ENCODE measurements at regions not wholly inside any gene's neighbourhood (a gene's known extent, or its start where the extent isn't known, plus 50 kb on each side); places are given as distances from the start of the nearest gene placed in this dataset.

DNA sequence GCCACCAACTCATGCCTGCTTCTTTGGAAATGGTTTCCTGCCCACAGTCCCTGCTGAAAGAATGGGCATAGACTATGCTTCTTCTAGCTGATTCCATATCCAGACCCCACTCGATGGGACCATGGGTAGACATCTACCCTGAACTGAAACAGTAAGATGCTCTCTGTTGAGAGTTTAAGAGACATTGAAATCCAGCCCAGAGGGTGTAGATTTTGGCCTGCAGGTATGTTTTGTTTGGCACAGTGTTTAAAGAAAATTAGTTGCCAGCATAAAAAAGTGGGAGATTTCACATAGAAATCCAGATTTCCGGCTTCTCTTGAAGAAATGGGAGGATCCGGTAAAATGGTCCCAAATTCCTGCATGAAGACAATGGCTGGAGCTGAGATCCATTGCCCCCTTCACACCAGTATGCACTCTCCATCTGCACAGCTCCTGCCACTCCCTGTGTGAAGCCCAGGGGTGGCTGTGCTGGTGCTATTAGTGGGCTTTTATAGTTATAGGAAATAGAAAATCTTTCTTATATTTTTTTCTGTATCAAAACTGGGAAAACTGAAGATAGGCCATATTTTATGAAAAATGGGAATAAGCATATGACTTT is 218.1 kb downstream of the PTEN start:
- H3K36me3 Mint-ChIP-seq, result no peaks in the 10 kb centered on the region
- no peak for TF ChIP-seq EZH2 (IDR thresholded peaks at IDR 0.05)
- TF ChIP-seq, protein P1, sequence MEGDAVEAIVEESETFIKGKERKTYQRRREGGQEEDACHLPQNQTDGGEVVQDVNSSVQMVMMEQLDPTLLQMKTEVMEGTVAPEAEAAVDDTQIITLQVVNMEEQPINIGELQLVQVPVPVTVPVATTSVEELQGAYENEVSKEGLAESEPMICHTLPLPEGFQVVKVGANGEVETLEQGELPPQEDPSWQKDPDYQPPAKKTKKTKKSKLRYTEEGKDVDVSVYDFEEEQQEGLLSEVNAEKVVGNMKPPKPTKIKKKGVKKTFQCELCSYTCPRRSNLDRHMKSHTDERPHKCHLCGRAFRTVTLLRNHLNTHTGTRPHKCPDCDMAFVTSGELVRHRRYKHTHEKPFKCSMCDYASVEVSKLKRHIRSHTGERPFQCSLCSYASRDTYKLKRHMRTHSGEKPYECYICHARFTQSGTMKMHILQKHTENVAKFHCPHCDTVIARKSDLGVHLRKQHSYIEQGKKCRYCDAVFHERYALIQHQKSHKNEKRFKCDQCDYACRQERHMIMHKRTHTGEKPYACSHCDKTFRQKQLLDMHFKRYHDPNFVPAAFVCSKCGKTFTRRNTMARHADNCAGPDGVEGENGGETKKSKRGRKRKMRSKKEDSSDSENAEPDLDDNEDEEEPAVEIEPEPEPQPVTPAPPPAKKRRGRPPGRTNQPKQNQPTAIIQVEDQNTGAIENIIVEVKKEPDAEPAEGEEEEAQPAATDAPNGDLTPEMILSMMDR (IDR thresholded peaks at IDR 0.05), result no peak
- TF ChIP-seq EZH2phosphoT487 (IDR thresholded peaks at IDR 0.05), result no peak
- H3K4me3 Mint-ChIP-seq, result no peak overlapping the region
- H3K4me1 Mint-ChIP-seq, result peaks cover 4% of the 10 kb centered on the region
- no peak overlapping the region for H2AFZ ChIP-seq (replicated peaks)
- no peaks in the 10 kb centered on the region for H4K20me1 ChIP-seq (ENCODE audit: low read depth)
- H3K9me3 ChIP-seq (ENCODE audit: low read depth), result no peaks in the 10 kb centered on the region
- DNase-seq (ENCODE audit: low spot score), result no peak
- no peaks in the 10 kb centered on the region for H3K9me3 Mint-ChIP-seq
- H3F3A ChIP-seq (ENCODE audit: low read depth), result no peaks in the 10 kb centered on the region
- no peak overlapping the region for H3K4me3 ChIP-seq
- no peak overlapping the region for H3K27ac ChIP-seq
- no peaks in the 10 kb centered on the region for H3K79me2 ChIP-seq (ENCODE audit: low read depth)
- no peaks in the 10 kb centered on the region for H3K36me3 ChIP-seq
- H3K27me3 Mint-ChIP-seq (ENCODE audit: insufficient read depth, low read depth), result peaks cover 5% of the 10 kb centered on the region
- H3K27me3 ChIP-seq, result no peaks in the 10 kb centered on the region
- no peak overlapping the region for H3K27ac Mint-ChIP-seq
- H3K9ac ChIP-seq, result no peak overlapping the region
- no peak overlapping the region for H3K4me2 ChIP-seq
- H3K4me1 ChIP-seq, result peaks cover 12% of the 10 kb centered on the region

DNA sequence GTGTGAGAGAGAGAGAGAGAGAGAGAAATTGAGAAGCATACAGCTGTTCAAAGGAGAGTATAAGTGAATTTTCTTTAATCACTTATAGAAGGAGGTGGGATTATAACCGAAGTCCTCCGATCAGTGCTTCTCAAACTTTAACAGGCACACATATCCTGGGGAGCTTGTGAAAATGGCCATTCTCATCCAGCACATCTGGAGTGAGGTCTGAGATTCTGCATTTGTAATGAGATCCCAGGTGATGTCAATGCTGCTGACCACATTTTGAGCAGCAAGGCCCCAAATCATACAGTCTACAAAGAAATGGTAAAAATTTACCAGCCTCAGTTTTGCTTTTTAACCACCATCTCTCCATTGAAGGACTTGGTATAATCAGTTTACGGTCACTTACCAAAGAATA is 219.0 kb downstream of the PTEN start:
- H3K4me3 ChIP-seq, result no peak overlapping the region
- no peaks in the 10 kb centered on the region for H3K79me2 ChIP-seq (ENCODE audit: low read depth)
- TF ChIP-seq, protein P1 (IDR thresholded peaks at IDR 0.05), result no peak
- TF ChIP-seq EZH2 (IDR thresholded peaks at IDR 0.05) (no peak), EZH2phosphoT487 (IDR thresholded peaks at IDR 0.05) (no peak)
- H3K9me3 ChIP-seq (ENCODE audit: low read depth), result no peaks in the 10 kb centered on the region
- H3F3A ChIP-seq (ENCODE audit: low read depth), result no peaks in the 10 kb centered on the region
- Mint-ChIP-seq H3K36me3 (no peaks in the 10 kb centered on the region), H3K9me3 (no peaks in the 10 kb centered on the region), H3K27me3 (ENCODE audit: insufficient read depth, low read depth) (peaks cover 4% of the 10 kb centered on the region), H3K27ac (no peak overlapping the region), H3K4me1 (peaks cover 4% of the 10 kb centered on the region), H3K4me3 (no peak overlapping the region)
- DNase-seq (ENCODE audit: low spot score), result no peak
- H3K4me1 ChIP-seq, result peaks cover 12% of the 10 kb centered on the region
- no peak overlapping the region for H3K4me2 ChIP-seq
- no peaks in the 10 kb centered on the region for H4K20me1 ChIP-seq (ENCODE audit: low read depth)
- H3K27ac ChIP-seq, result no peak overlapping the region
- no peak overlapping the region for H2AFZ ChIP-seq (replicated peaks)
- no peak overlapping the region for H3K9ac ChIP-seq
- H3K36me3 ChIP-seq, result no peaks in the 10 kb centered on the region
- no peaks in the 10 kb centered on the region for H3K27me3 ChIP-seq

DNA sequence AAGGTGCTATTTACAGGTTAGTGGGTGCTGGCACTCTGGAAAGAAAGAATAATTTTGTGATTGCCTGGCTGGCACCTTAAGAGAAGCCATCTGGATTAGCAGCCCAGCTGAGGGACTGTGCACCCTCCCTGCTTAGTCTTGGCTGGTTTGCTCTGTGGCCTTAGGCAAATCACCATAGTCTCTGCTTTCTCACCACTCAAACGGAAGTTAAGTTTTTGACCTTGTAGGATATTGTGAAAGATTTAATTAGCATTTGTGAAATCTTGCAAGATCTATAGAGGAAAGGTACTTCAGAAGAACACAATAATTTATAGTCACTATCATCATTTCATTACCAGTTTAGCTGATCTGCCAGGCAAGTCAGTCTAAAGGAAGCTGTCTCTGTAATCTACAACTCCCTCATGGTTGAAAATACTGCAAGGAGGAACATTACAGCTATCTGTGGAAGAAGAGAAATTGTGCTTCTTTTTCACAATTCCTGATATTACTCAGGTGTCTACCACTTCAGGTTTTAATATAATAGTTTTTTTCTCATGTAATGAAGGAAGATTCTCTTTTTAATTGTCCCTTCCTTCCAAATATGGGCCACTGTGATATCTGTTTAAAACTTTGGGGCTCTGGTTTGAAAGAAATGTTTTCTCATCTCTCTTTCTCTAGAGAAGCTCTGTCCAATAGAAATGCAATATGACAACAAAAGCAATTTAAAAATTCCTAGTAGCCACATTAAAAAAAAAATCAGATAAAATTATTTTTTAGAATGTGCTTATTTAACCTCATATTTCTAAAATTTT is 219.6 kb downstream of the PTEN start:
- Histone ChIP-seq H3K4me1 (peaks cover 12% of the 10 kb centered on the region), H3K27ac (no peak overlapping the region), H3K36me3 (no peaks in the 10 kb centered on the region), H2AFZ (replicated peaks) (no peak overlapping the region), H3F3A (ENCODE audit: low read depth) (no peaks in the 10 kb centered on the region), H4K20me1 (ENCODE audit: low read depth) (no peaks in the 10 kb centered on the region), H3K9me3 (ENCODE audit: low read depth) (no peaks in the 10 kb centered on the region), H3K79me2 (ENCODE audit: low read depth) (no peaks in the 10 kb centered on the region), H3K4me3 (no peak overlapping the region), H3K9ac (no peak overlapping the region), H3K4me2 (no peak overlapping the region), H3K27me3 (no peaks in the 10 kb centered on the region)
- H3K4me1 Mint-ChIP-seq, result peaks cover 4% of the 10 kb centered on the region
- H3K27ac Mint-ChIP-seq, result no peak overlapping the region
- H3K9me3 Mint-ChIP-seq, result no peaks in the 10 kb centered on the region
- no peaks in the 10 kb centered on the region for H3K36me3 Mint-ChIP-seq
- TF ChIP-seq, protein P1 (IDR thresholded peaks at IDR 0.05), result no peak
- TF ChIP-seq EZH2 (IDR thresholded peaks at IDR 0.05) (no peak), EZH2phosphoT487 (IDR thresholded peaks at IDR 0.05) (no peak)
- DNase-seq (ENCODE audit: low spot score), result no peak
- H3K4me3 Mint-ChIP-seq, result no peak overlapping the region
- peaks cover 1% of the 10 kb centered on the region for H3K27me3 Mint-ChIP-seq (ENCODE audit: insufficient read depth, low read depth)

All from neural progenitor cell (in vitro differentiated cells).